Liver (tissue), 3 donors: ENCODE measurements at regions not wholly inside any gene's neighbourhood (a gene's known extent, or its start where the extent isn't known, plus 50 kb on each side); places are given as distances from the start of the nearest gene placed in this dataset.

Experiments
- CTCF ChIP-seq: fragments of 150-350 bp; IDR thresholded peaks from 2 replicates; pipeline ENCODE4 v1.5.1; 2017; ENCODE audit warnings: improper control_type of control experiment, low read depth, low read length; ENCODE audit not compliant: missing input control
- EGR1 ChIP-seq, 2 donors: IDR thresholded peaks; 2 replicates each; pipeline ENCODE4 v1.6.1; 2016 to 2018; ENCODE audit warnings: antibody characterized with exemption in 2 of 2, low read depth in 2 of 2
- FOXA1 ChIP-seq: IDR thresholded peaks from 2 replicates; pipeline ENCODE4 v1.6.1; 2016; ENCODE audit warnings: antibody characterized with exemption
- HNF4A ChIP-seq, 2 donors: conservative IDR thresholded peaks; 2 replicates each; pipeline ENCODE4 v1.6.1; 2016; ENCODE audit warnings: antibody characterized with exemption in 2 of 2, mild to moderate bottlenecking in 2 of 2
- NR2F2 ChIP-seq: IDR thresholded peaks from 2 replicates; pipeline ENCODE4 v1.6.1; 2016; ENCODE audit warnings: antibody characterized with exemption
- RAD21 ChIP-seq, 2 donors: IDR thresholded peaks; 2 replicates each; pipeline ENCODE4 v1.6.1; 2016; ENCODE audit warnings: antibody characterized with exemption in 2 of 2, mild to moderate bottlenecking in 2 of 2
- REST ChIP-seq: IDR thresholded peaks from 2 replicates; pipeline ENCODE4 v1.6.1; 2016; ENCODE audit warnings: antibody characterized with exemption, mild to moderate bottlenecking
- RXRA ChIP-seq, 2 donors: IDR thresholded peaks; 2 replicates each; pipeline ENCODE4 v1.6.1; 2017 to 2018; ENCODE audit warnings: antibody characterized with exemption in 2 of 2, mild to moderate bottlenecking in 1 of 2
- SP1 ChIP-seq: IDR thresholded peaks from 2 replicates; pipeline ENCODE4 v1.6.1; 2018; ENCODE audit warnings: antibody characterized with exemption, mild to moderate bottlenecking
- TAF1 ChIP-seq: conservative IDR thresholded peaks from 2 replicates; pipeline ENCODE4 v1.6.1; 2016; ENCODE audit warnings: antibody characterized with exemption, mild to moderate bottlenecking
- TF ChIP-seq, protein P1 (sequence below): IDR thresholded peaks from 2 replicates; pipeline ENCODE4 v1.6.1; 2016; ENCODE audit warnings: antibody characterized with exemption
- TF ChIP-seq, protein P2 (sequence below): IDR thresholded peaks from 2 replicates; pipeline ENCODE4 v1.6.1; 2016; ENCODE audit warnings: antibody characterized with exemption
- donor health status: healthy.
- donor health status: healthy.

GRCh38 chr2:179354739-179355537 lies 90.3 kb upstream of the SESTD1 start:
- no peak for TF ChIP-seq CTCF
- no peak for TF ChIP-seq EGR1 (IDR thresholded peaks at IDR 0.05; ENCODE audit: low read depth in 2 of 2)
- no peak for TF ChIP-seq REST
- no peak for TF ChIP-seq RAD21 (IDR thresholded peaks at IDR 0.05)
- TF ChIP-seq, protein P1, sequence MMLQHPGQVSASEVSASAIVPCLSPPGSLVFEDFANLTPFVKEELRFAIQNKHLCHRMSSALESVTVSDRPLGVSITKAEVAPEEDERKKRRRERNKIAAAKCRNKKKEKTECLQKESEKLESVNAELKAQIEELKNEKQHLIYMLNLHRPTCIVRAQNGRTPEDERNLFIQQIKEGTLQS: no peak
- no peak for TF ChIP-seq SP1
- no peak for TF ChIP-seq TAF1
- TF ChIP-seq, protein P2, sequence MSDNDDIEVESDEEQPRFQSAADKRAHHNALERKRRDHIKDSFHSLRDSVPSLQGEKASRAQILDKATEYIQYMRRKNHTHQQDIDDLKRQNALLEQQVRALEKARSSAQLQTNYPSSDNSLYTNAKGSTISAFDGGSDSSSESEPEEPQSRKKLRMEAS: no peak
- TF ChIP-seq RXRA (IDR thresholded peaks at IDR 0.05): no peak
- TF ChIP-seq NR2F2: no peak
- no peak for TF ChIP-seq FOXA1
- TF ChIP-seq HNF4A (conservative IDR thresholded peaks at IDR 0.05): no peak
